DND-41 (cell line): ENCODE measurements at regions not wholly inside any gene's neighbourhood (a gene's known extent, or its start where the extent isn't known, plus 50 kb on each side); places are given as distances from the start of the nearest gene placed in this dataset.

Source experiments
- CTCF ChIP-seq: IDR thresholded peaks from 2 replicates; pipeline ENCODE4 v1.5.1; 2012; ENCODE audit warnings: borderline replicate concordance, low read length, moderate library complexity, mild to moderate bottlenecking; ENCODE audit not compliant: poor library complexity, severe bottlenecking; ENCODE audit errors: extremely low read depth
- EZH2 ChIP-seq: IDR thresholded peaks from 3 replicates; pipeline ENCODE4 v1.6.1; 2012; ENCODE audit warnings: borderline replicate concordance, low read depth, mild to moderate bottlenecking, moderate library complexity, low read length, inconsistent platforms; ENCODE audit not compliant: severe bottlenecking

GRCh38 chr12:131589966-131590365, 120.9 kb upstream of the SFSWAP start:
- TF ChIP-seq CTCF = no peak
- TF ChIP-seq EZH2 = no peak
